ENCODE measurements at regions not wholly inside any gene's neighbourhood (a gene's known extent, or its start where the extent isn't known, plus 50 kb on each side); places are given as distances from the start of the nearest gene placed in this dataset.
"Not testable (repeated sequence)": the region's sequence is repeated elsewhere in the genome, so short reads cannot be mapped to it uniquely, and the experiment has no call there.

- Mint-ChIP-seq H3K27me3 (peaks cover 6% of the 10 kb centered on the region), H3K27ac (no peak overlapping the region), H3K4me3 (no peak overlapping the region), H3K4me1 (no peaks in the 10 kb centered on the region), H3K36me3 (ENCODE audit: low read depth) (no peaks in the 10 kb centered on the region), H3K9me3 (no peaks in the 10 kb centered on the region)
- DNase-seq: no peak
- intact Hi-C loops (cut with micrococcal nuclease): no loop called here
These were observed 854.2 kb upstream of the ZEB2 start for GRCh38 chr2:145374165-145374564.

DNA sequence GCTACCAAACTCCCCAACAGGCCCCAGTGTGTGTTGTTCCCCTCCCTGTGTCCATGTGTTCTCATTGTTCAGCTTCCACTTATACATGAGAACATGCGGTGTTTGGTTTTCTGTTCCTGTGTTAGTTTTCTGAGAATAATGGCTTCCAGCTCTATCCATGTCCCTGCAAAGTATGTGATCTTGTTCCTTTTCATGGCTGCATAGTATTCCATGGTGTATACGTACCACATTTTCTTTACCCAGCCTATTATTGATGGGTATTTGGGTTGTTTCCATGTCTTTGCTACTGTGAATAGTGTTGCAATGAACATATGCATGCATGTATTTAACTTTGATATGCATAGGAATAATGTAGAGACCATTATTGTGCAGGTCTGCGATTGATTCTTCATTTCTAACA, 847.4 kb upstream of the ZEB2 start:
- H3K4me3 Mint-ChIP-seq; intact Hi-C loops (cut with micrococcal nuclease); H3K4me1 Mint-ChIP-seq; H3K36me3 Mint-ChIP-seq (ENCODE audit: low read depth); H3K27me3 Mint-ChIP-seq; DNase-seq; H3K9me3 Mint-ChIP-seq; H3K27ac Mint-ChIP-seq: not testable (repeated sequence)

DNA sequence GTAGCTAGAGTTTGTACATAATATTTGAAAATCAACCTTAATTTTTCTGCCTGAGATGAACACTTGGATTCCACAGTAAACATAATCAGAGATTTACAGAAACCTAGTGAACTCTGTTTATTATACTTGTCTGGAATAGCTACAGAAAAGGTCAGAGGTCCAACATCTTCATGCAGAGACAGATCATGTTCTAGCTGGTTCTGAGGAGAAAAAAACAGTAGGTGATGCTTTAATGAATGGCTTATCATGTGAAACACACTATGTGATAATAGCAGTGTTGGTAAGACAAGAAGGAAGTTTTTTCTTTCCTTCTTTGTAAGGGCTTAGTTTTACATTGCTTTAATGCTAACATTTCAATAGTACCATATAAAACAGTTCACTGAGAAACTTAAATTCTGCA, 846.4 kb upstream of the ZEB2 start:
- Mint-ChIP-seq H3K9me3 (no peaks in the 10 kb centered on the region), H3K27me3 (peaks cover 2% of the 10 kb centered on the region), H3K4me1 (no peaks in the 10 kb centered on the region), H3K4me3 (no peak overlapping the region), H3K27ac (no peak overlapping the region), H3K36me3 (ENCODE audit: low read depth) (no peaks in the 10 kb centered on the region)
- intact Hi-C loops (cut with micrococcal nuclease): no loop called here
- no peak for DNase-seq

GRCh38 chr2:145360129-145360790, 840.3 kb upstream of the ZEB2 start:
- Mint-ChIP-seq H3K27ac (no peak overlapping the region), H3K27me3 (peaks cover 2% of the 10 kb centered on the region), H3K9me3 (no peaks in the 10 kb centered on the region), H3K4me1 (no peaks in the 10 kb centered on the region), H3K4me3 (no peak overlapping the region), H3K36me3 (ENCODE audit: low read depth) (no peaks in the 10 kb centered on the region)
- DNase-seq: no peak
- intact Hi-C loops (cut with micrococcal nuclease): no loop called here

DNA sequence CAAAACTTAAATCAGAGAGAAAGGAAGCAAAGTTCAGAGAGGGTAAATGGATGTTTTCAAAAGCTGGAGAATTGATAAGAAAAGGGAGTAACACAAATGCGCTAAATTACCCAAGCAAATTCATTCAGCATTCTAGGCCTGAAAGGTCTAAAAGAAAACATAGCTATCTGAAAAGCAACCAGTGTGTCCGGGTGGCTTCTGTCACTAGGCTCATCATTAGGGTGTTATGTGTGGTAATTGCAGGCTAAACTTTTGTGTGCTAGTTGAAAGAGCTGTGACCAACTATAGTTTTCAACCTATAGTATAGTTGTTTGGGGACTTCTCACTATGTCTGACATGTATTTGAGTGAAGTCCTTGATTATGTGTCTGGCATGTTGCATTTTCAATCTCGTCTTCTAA, 839.6 kb upstream of the ZEB2 start:
- H3K4me1 Mint-ChIP-seq: no peaks in the 10 kb centered on the region
- no peaks in the 10 kb centered on the region for H3K36me3 Mint-ChIP-seq (ENCODE audit: low read depth)
- no peaks in the 10 kb centered on the region for H3K9me3 Mint-ChIP-seq
- H3K4me3 Mint-ChIP-seq: no peak overlapping the region
- no peak for DNase-seq
- H3K27ac Mint-ChIP-seq: no peak overlapping the region
- peaks cover 2% of the 10 kb centered on the region for H3K27me3 Mint-ChIP-seq
- intact Hi-C loops (cut with micrococcal nuclease): no loop called here

DNA sequence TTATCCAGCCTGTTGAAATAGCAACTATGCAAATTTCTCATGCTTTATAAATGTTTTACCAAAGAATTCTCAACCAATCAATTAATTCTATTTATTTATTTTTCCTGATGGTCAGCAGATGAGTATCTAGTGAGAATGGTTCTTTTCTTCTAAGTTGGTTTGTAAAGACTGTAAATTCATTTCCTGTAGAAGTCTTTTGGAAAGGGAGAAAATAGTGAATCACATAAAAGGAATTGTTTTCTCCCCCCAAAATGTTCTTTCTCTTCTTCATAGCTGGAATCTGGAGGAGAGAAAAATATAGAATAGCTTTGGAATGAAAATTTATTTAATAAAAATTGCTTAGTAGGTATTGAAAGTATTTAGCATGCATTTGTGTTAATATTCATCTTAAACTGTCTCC, 836.1 kb upstream of the ZEB2 start:
- Mint-ChIP-seq H3K9me3 (no peaks in the 10 kb centered on the region), H3K4me1 (no peaks in the 10 kb centered on the region), H3K4me3 (no peak overlapping the region), H3K36me3 (ENCODE audit: low read depth) (no peaks in the 10 kb centered on the region), H3K27ac (no peak overlapping the region), H3K27me3 (peaks cover 2% of the 10 kb centered on the region)
- DNase-seq: no peak
- intact Hi-C loops (cut with micrococcal nuclease): no loop called here

GRCh38 chr2:145352484-145352883, 832.6 kb upstream of the ZEB2 start:
- intact Hi-C loops (cut with micrococcal nuclease): no loop called here
- no peaks in the 10 kb centered on the region for H3K36me3 Mint-ChIP-seq (ENCODE audit: low read depth)
- H3K4me3 Mint-ChIP-seq: no peak overlapping the region
- DNase-seq: no peak
- H3K27ac Mint-ChIP-seq: no peak overlapping the region
- H3K4me1 Mint-ChIP-seq: no peaks in the 10 kb centered on the region
- peaks cover 2% of the 10 kb centered on the region for H3K27me3 Mint-ChIP-seq
- no peaks in the 10 kb centered on the region for H3K9me3 Mint-ChIP-seq

GRCh38 chr2:145351864-145352425, 832.0 kb upstream of the ZEB2 start:
- H3K27me3 Mint-ChIP-seq: peaks cover 2% of the 10 kb centered on the region
- H3K36me3 Mint-ChIP-seq (ENCODE audit: low read depth): no peaks in the 10 kb centered on the region
- intact Hi-C loops (cut with micrococcal nuclease): no loop called here
- no peak overlapping the region for H3K4me3 Mint-ChIP-seq
- H3K9me3 Mint-ChIP-seq: no peaks in the 10 kb centered on the region
- H3K4me1 Mint-ChIP-seq: no peaks in the 10 kb centered on the region
- no peak overlapping the region for H3K27ac Mint-ChIP-seq
- DNase-seq: no peak

- H3K27me3 Mint-ChIP-seq: no peaks in the 10 kb centered on the region
- intact Hi-C loops (cut with micrococcal nuclease): no loop called here
- DNase-seq: no peak
- no peaks in the 10 kb centered on the region for H3K4me1 Mint-ChIP-seq
- H3K36me3 Mint-ChIP-seq (ENCODE audit: low read depth): no peaks in the 10 kb centered on the region
- no peaks in the 10 kb centered on the region for H3K9me3 Mint-ChIP-seq
- no peak overlapping the region for H3K4me3 Mint-ChIP-seq
- H3K27ac Mint-ChIP-seq: no peak overlapping the region
These were observed 830.1 kb upstream of the ZEB2 start for GRCh38 chr2:145350011-145350410.

- Mint-ChIP-seq H3K4me3 (no peak overlapping the region), H3K9me3 (peaks cover 4% of the 10 kb centered on the region), H3K27me3 (no peaks in the 10 kb centered on the region), H3K27ac (no peak overlapping the region), H3K4me1 (no peaks in the 10 kb centered on the region), H3K36me3 (ENCODE audit: low read depth) (no peaks in the 10 kb centered on the region)
- DNase-seq: no peak
- intact Hi-C loops (cut with micrococcal nuclease): no loop called here
These were observed 824.3 kb upstream of the ZEB2 start for GRCh38 chr2:145344076-145344724.

GRCh38 chr2:145343287-145343686, 823.4 kb upstream of the ZEB2 start:
- Mint-ChIP-seq H3K27me3 (no peaks in the 10 kb centered on the region), H3K4me3 (no peak overlapping the region), H3K9me3 (peaks cover 4% of the 10 kb centered on the region), H3K4me1 (no peaks in the 10 kb centered on the region), H3K36me3 (ENCODE audit: low read depth) (no peaks in the 10 kb centered on the region), H3K27ac (no peak overlapping the region)
- DNase-seq: no peak
- intact Hi-C loops (cut with micrococcal nuclease): no loop called here

DNA sequence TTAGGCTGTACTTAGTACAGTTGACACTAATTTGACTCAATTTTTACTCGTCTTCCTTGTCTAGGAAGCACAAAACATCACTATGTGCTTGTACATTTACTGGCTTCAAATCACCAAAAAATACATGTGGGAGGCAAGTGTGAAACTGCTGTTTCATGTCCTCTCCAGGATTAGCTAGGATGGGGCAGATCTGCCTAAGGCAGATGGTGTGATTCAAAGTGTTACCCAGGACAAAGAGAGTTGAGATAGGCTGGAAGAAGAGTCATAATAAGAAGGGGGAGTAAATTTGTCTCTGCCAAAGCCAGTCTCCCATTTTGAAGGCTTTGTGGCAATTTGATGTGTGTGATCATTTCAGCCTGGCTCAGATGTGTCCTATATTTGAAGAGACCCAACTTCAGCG, 821.6 kb upstream of the ZEB2 start:
- DNase-seq: no peak
- H3K36me3 Mint-ChIP-seq (ENCODE audit: low read depth): no peaks in the 10 kb centered on the region
- peaks cover 4% of the 10 kb centered on the region for H3K9me3 Mint-ChIP-seq
- intact Hi-C loops (cut with micrococcal nuclease): no loop called here
- H3K27ac Mint-ChIP-seq: no peak overlapping the region
- no peaks in the 10 kb centered on the region for H3K27me3 Mint-ChIP-seq
- no peak overlapping the region for H3K4me3 Mint-ChIP-seq
- no peaks in the 10 kb centered on the region for H3K4me1 Mint-ChIP-seq

GRCh38 chr2:145339646-145340045, 819.7 kb upstream of the ZEB2 start:
- Mint-ChIP-seq H3K4me3 (no peak overlapping the region), H3K27ac (no peak overlapping the region), H3K9me3 (peaks cover 4% of the 10 kb centered on the region), H3K4me1 (no peaks in the 10 kb centered on the region), H3K27me3 (no peaks in the 10 kb centered on the region), H3K36me3 (ENCODE audit: low read depth) (no peaks in the 10 kb centered on the region)
- intact Hi-C loops (cut with micrococcal nuclease): no loop called here
- no peak for DNase-seq

DNA sequence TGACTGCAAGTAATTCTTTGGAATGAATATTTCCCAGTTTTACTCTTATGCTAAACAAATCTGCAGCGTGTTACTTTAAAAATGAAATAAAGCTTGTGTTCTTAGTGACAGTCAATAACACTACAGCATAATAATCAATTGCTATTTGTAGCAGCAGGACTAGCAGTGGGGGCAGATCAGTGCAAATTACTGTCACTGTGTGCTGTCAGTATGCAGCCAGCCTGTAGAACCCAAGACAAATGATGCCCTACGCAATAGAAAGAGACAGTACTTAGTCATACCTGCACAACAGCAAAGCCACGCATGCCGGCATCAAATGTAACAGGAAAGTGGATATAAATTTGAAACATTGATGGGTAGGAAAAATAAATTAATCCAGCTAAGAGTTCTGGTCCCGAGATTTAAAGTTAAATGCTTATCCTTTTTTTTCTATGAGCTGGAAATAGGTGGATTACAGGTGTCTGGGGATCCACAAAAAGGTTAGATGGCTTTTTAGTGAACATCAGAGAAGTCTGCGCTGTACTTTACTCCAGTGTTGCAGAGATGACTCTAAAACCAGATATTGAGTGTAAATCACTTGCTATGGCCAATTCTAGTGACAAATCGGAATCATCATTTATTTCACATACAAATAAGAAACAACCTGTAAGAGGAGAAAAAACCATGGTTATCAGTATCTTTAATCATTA, 812.4 kb upstream of the ZEB2 start:
- no peaks in the 10 kb centered on the region for H3K9me3 Mint-ChIP-seq
- intact Hi-C loops (cut with micrococcal nuclease): no loop called here
- no peak for DNase-seq
- no peak overlapping the region for H3K27ac Mint-ChIP-seq
- H3K27me3 Mint-ChIP-seq: peaks cover 15% of the 10 kb centered on the region
- no peak overlapping the region for H3K4me3 Mint-ChIP-seq
- no peaks in the 10 kb centered on the region for H3K36me3 Mint-ChIP-seq (ENCODE audit: low read depth)
- no peaks in the 10 kb centered on the region for H3K4me1 Mint-ChIP-seq
